ENCODE measurements at regions not wholly inside any gene's neighbourhood (a gene's known extent, or its start where the extent isn't known, plus 50 kb on each side); places are given as distances from the start of the nearest gene placed in this dataset.

DNA sequence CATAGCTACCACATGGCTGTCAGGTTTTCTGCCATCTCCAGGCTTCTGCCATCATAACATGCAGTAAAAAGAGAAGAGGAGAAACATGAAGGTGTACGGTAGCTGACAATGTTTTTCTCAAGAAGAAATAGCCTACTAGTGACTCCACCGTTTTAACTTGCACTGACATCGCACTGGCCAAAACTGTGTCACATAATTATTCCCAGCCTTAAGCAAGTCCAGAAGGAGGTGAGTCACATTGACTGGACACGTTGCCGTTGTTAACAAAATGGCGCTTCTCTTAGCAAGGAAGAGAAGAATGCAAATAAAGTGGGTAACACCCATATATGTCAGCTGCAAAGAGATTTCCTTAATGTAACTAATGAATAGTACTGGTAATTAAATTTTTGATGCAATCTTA, 810.4 kb upstream of the SLC10A2 start:
- TF ChIP-seq, protein P1, sequence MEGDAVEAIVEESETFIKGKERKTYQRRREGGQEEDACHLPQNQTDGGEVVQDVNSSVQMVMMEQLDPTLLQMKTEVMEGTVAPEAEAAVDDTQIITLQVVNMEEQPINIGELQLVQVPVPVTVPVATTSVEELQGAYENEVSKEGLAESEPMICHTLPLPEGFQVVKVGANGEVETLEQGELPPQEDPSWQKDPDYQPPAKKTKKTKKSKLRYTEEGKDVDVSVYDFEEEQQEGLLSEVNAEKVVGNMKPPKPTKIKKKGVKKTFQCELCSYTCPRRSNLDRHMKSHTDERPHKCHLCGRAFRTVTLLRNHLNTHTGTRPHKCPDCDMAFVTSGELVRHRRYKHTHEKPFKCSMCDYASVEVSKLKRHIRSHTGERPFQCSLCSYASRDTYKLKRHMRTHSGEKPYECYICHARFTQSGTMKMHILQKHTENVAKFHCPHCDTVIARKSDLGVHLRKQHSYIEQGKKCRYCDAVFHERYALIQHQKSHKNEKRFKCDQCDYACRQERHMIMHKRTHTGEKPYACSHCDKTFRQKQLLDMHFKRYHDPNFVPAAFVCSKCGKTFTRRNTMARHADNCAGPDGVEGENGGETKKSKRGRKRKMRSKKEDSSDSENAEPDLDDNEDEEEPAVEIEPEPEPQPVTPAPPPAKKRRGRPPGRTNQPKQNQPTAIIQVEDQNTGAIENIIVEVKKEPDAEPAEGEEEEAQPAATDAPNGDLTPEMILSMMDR (conservative IDR thresholded peaks at IDR 0.05; ENCODE audit: low read depth in 2 of 2) = no peak
- no peak for TF ChIP-seq EZH2 (IDR thresholded peaks at IDR 0.05; ENCODE audit: low read depth, unreplicated experiment)
- no peak for TF ChIP-seq JUNB (IDR thresholded peaks at IDR 0.05; ENCODE audit: unreplicated experiment)

All from GM23338 (cell line).